PC-9 (cell line): ENCODE measurements at regions not wholly inside any gene's neighbourhood (a gene's known extent, or its start where the extent isn't known, plus 50 kb on each side); places are given as distances from the start of the nearest gene placed in this dataset.
"Not testable (repeated sequence)": the region's sequence is repeated elsewhere in the genome, so short reads cannot be mapped to it uniquely, and the experiment has no call there.

Experiments
- BruUV-seq: library from RNA; stranded (reverse); fragments of 400-500 nt; replicated peaks from 2 replicates; lab custom pipeline; 2021; lab: Mats Ljungman, UMichigan
- CTCF ChIA-PET: fragments of 300-600 bp; sonication (Branson Sonifier 250); formaldehyde crosslinking; loops from one replicate; lab custom pipeline; 2022; ENCODE audit warnings: antibody characterized with exemption; lab: Charles Lee
- POLR2A ChIA-PET: fragments of 300-600 bp; sonication (Branson Sonifier 250); formaldehyde crosslinking; loops from one replicate; lab custom pipeline; 2022; ENCODE audit warnings: antibody characterized with exemption; ENCODE audit not compliant: unreplicated experiment; lab: Charles Lee
- DNase-seq, 2 experiments: peaks; one replicate each; pipeline versions ENCODE4 v3.0.0 to v3.0.0-alpha.2; 2015 to 2022; ENCODE audit warnings: mixed read lengths in 1 of 2
- H2AFZ ChIP-seq: fragments of 200-600 bp; sonication (generic); 2 replicates; pipeline ENCODE4 v1.8.1; 2017; ENCODE audit warnings: antibody characterized with exemption
- H3F3A ChIP-seq: fragments of 200-600 bp; sonication (generic); 2 replicates; pipeline ENCODE4 v1.8.1; 2017; ENCODE audit warnings: antibody characterized with exemption, mild to moderate bottlenecking, low read depth; ENCODE audit not compliant: insufficient read depth
- H3K27ac ChIP-seq: fragments of 200-600 bp; sonication (generic); 2 replicates; pipeline ENCODE4 v1.6.1; 2016; ENCODE audit warnings: mixed run types
- H3K27me3 ChIP-seq: fragments of 200-600 bp; sonication (generic); 2 replicates; pipeline ENCODE4 v1.6.1; 2016; ENCODE audit warnings: low read depth, mixed run types; ENCODE audit not compliant: insufficient read depth
- H3K36me3 ChIP-seq: fragments of 200-600 bp; sonication (generic); 2 replicates; pipeline ENCODE4 v1.6.1; 2016; ENCODE audit warnings: low read depth, mixed run types
- H3K4me1 ChIP-seq: fragments of 200-600 bp; sonication (generic); replicated peaks from 2 replicates; pipeline ENCODE4 v1.6.1; 2016; ENCODE audit warnings: mixed run types; ENCODE audit not compliant: insufficient read depth
- H3K4me2 ChIP-seq: fragments of 200-600 bp; sonication (generic); 2 replicates; pipeline ENCODE4 v1.6.1; 2017; ENCODE audit warnings: mixed run types
- H3K4me3 ChIP-seq: fragments of 200-600 bp; sonication (generic); 2 replicates; pipeline ENCODE4 v1.6.1; 2016; ENCODE audit warnings: mixed run types
- H3K79me2 ChIP-seq: fragments of 200-600 bp; sonication (generic); 2 replicates; pipeline ENCODE4 v1.6.1; 2017; ENCODE audit warnings: low read depth, mixed run types
- H3K9me2 ChIP-seq: fragments of 200-600 bp; sonication (generic); 2 replicates; pipeline ENCODE4 v1.8.1; 2017; ENCODE audit warnings: mild to moderate bottlenecking; ENCODE audit not compliant: insufficient read depth
- H3K9me3 ChIP-seq: fragments of 200-600 bp; sonication (generic); 2 replicates; pipeline ENCODE4 v1.8.1; 2016; ENCODE audit warnings: low read depth; ENCODE audit not compliant: insufficient read depth
- H4K20me1 ChIP-seq: fragments of 200-600 bp; sonication (generic); 2 replicates; pipeline ENCODE4 v1.8.1; 2017; ENCODE audit not compliant: insufficient read depth
- CTCF ChIP-seq: fragments of 200-600 bp; sonication (generic); conservative IDR thresholded peaks from 2 replicates; pipeline ENCODE4 v1.6.1; 2017; ENCODE audit warnings: mixed run types, antibody characterized with exemption, mild to moderate bottlenecking, moderate library complexity
- EZH2 ChIP-seq: fragments of 200-600 bp; sonication (generic); IDR thresholded peaks from 2 replicates; pipeline ENCODE4 v1.8.0; 2017; ENCODE audit warnings: antibody characterized with exemption, low read depth
- intact Hi-C: fragments of 100-400 bp; cut with micrococcal nuclease; formaldehyde crosslinking; loops from one replicate; pipeline ENCODE4 v1.10.0; 2022; ENCODE audit not compliant: unreplicated experiment

- Histone ChIP-seq H3K4me3 (no peak overlapping the region), H4K20me1 (no peaks in the 10 kb centered on the region), H3K27ac (no peak overlapping the region), H3K4me2 (no peak overlapping the region), H3K27me3 (peaks cover 25% of the 10 kb centered on the region), H3K36me3 (no peaks in the 10 kb centered on the region), H3K9me2 (no peaks in the 10 kb centered on the region), H3K4me1 (no peaks in the 10 kb centered on the region), H3F3A (no peaks in the 10 kb centered on the region), H3K79me2 (no peaks in the 10 kb centered on the region), H3K9me3 (no peaks in the 10 kb centered on the region), H2AFZ (no peak overlapping the region)
- BruUV-seq, result no TSS peak
- intact Hi-C loops, result no loop called here
- ChIA-PET POLR2A (no interaction called here), CTCF (no interaction called here)
- DNase-seq, result no peak
- TF ChIP-seq EZH2 (no peak), CTCF (no peak)
Measured at GRCh38 chr22:11605468-11605981, 3922.5 kb upstream of the OR11H1 start.

GRCh38 chr22:11606047-11607000 lies 3921.7 kb upstream of the OR11H1 start:
- H3K79me2 ChIP-seq, H3K27ac ChIP-seq, H3K36me3 ChIP-seq, H3K9me2 ChIP-seq, H3K4me2 ChIP-seq, H3F3A ChIP-seq, BruUV-seq, DNase-seq, CTCF ChIA-PET, H3K4me3 ChIP-seq, H2AFZ ChIP-seq, POLR2A ChIA-PET, intact Hi-C loops, H4K20me1 ChIP-seq, H3K9me3 ChIP-seq, H3K4me1 ChIP-seq: not testable (repeated sequence)
- peaks cover 27% of the 10 kb centered on the region for H3K27me3 ChIP-seq

GRCh38 chr22:11607215-11607614 lies 3920.8 kb upstream of the OR11H1 start:
- H3K4me3 ChIP-seq, H3K79me2 ChIP-seq, H3K27ac ChIP-seq, H3K4me1 ChIP-seq, CTCF ChIA-PET, POLR2A ChIA-PET, intact Hi-C loops, H4K20me1 ChIP-seq, H3K4me2 ChIP-seq, H3F3A ChIP-seq, H3K36me3 ChIP-seq, H2AFZ ChIP-seq, H3K9me3 ChIP-seq, H3K9me2 ChIP-seq, DNase-seq, BruUV-seq: not testable (repeated sequence)
- peaks cover 33% of the 10 kb centered on the region for H3K27me3 ChIP-seq

GRCh38 chr22:11608486-11608885 lies 3919.5 kb upstream of the OR11H1 start:
- H4K20me1 ChIP-seq, H3K4me1 ChIP-seq, H3K9me3 ChIP-seq, H3K27ac ChIP-seq, H3K36me3 ChIP-seq, DNase-seq, POLR2A ChIA-PET, H3K4me2 ChIP-seq, H2AFZ ChIP-seq, intact Hi-C loops, H3K9me2 ChIP-seq, H3F3A ChIP-seq, H3K79me2 ChIP-seq, H3K4me3 ChIP-seq, BruUV-seq, CTCF ChIA-PET: not testable (repeated sequence)
- peaks cover 33% of the 10 kb centered on the region for H3K27me3 ChIP-seq

GRCh38 chr22:11609193-11609592 lies 3918.8 kb upstream of the OR11H1 start:
- H3K9me2 ChIP-seq, H2AFZ ChIP-seq, H3K36me3 ChIP-seq, H3K4me3 ChIP-seq, H4K20me1 ChIP-seq, POLR2A ChIA-PET, BruUV-seq, H3K9me3 ChIP-seq, DNase-seq, intact Hi-C loops, H3K27ac ChIP-seq, H3K4me1 ChIP-seq, H3K79me2 ChIP-seq, H3K4me2 ChIP-seq, H3F3A ChIP-seq, CTCF ChIA-PET: not testable (repeated sequence)
- H3K27me3 ChIP-seq, result peaks cover 33% of the 10 kb centered on the region

- POLR2A ChIA-PET, BruUV-seq, CTCF ChIA-PET: not testable (repeated sequence)
Measured at GRCh38 chr22:11611280-11611679, 3916.7 kb upstream of the OR11H1 start.

More at GRCh38 chr22:11611280-11611679, 3916.7 kb upstream of the OR11H1 start:
- H3K4me2 ChIP-seq, H3K4me3 ChIP-seq, intact Hi-C loops, H2AFZ ChIP-seq, H3F3A ChIP-seq, DNase-seq, H3K79me2 ChIP-seq, H3K9me2 ChIP-seq, H3K27ac ChIP-seq, H3K9me3 ChIP-seq, H3K36me3 ChIP-seq, H4K20me1 ChIP-seq, H3K4me1 ChIP-seq: not testable (repeated sequence)
- H3K27me3 ChIP-seq, result peaks cover 30% of the 10 kb centered on the region
